ENCODE measurements at regions not wholly inside any gene's neighbourhood (a gene's known extent, or its start where the extent isn't known, plus 50 kb on each side); places are given as distances from the start of the nearest gene placed in this dataset.

- Histone ChIP-seq H3K36me3 (ENCODE audit: insufficient read depth) (no peaks in the 10 kb centered on the region), H2AFZ (no peak overlapping the region), H3K79me2 (replicated peaks; ENCODE audit: insufficient read depth) (no peaks in the 10 kb centered on the region), H3K9me2 (ENCODE audit: insufficient read depth) (no peaks in the 10 kb centered on the region), H3K4me3 (no peak overlapping the region), H4K20me1 (replicated peaks; ENCODE audit: insufficient read depth) (no peaks in the 10 kb centered on the region), H3K4me2 (no peak overlapping the region), H3K4me1 (ENCODE audit: insufficient read depth) (0 out of 2 replicates have a peak, but pooled peaks cover 2% of the 10 kb centered on the region), H3K27me3 (ENCODE audit: insufficient read depth) (no peaks in the 10 kb centered on the region), H3F3A (replicated peaks; ENCODE audit: low read depth) (no peaks in the 10 kb centered on the region), H3K27ac (ENCODE audit: low read depth) (no peak overlapping the region)
- ATAC-seq (no peak), DNase-seq (ENCODE audit: low spot score) (no peak)
- no peak overlapping the region for H3K27ac Mint-ChIP-seq
- TF ChIP-seq ZNF114 (CRISPR knock-in tag; IDR thresholded peaks at IDR 0.05) (no peak), EZH2 (IDR thresholded peaks at IDR 0.05; ENCODE audit: low read depth, unreplicated experiment) (no peak), CREB1 (CRISPR knock-in tag; IDR thresholded peaks at IDR 0.05; ENCODE audit: low read depth) (no peak), NANOG (IDR thresholded peaks at IDR 0.05; ENCODE audit: borderline replicate concordance) (no peak), EZH2phosphoT487 (IDR thresholded peaks at IDR 0.05; ENCODE audit: unreplicated experiment) (no peak)
- H3K4me1 Mint-ChIP-seq: peaks cover 9% of the 10 kb centered on the region; the same call in 2 of the 3 replicates
- peaks cover 2% of the 10 kb centered on the region for H3K27me3 Mint-ChIP-seq (ENCODE audit: insufficient read depth, low read depth, poor library complexity)
- H3K36me3 Mint-ChIP-seq (ENCODE audit: low read depth): no peaks in the 10 kb centered on the region
- no peak overlapping the region for H3K4me3 Mint-ChIP-seq
- H3K9me3 Mint-ChIP-seq: no peaks in the 10 kb centered on the region
Measured at GRCh38 chr17:65406552-65406951, 154.9 kb downstream of the AXIN2 start.

GRCh38 chr17:65405563-65405962 lies 155.9 kb downstream of the AXIN2 start:
- no peaks in the 10 kb centered on the region for H3K36me3 Mint-ChIP-seq (ENCODE audit: low read depth)
- no peaks in the 10 kb centered on the region for H3K9me2 ChIP-seq (ENCODE audit: insufficient read depth)
- H3K4me1 ChIP-seq (ENCODE audit: insufficient read depth): 0 out of 2 replicates have a peak, but pooled peaks cover 4% of the 10 kb centered on the region
- no peak overlapping the region for H3K27ac Mint-ChIP-seq
- H3F3A ChIP-seq (replicated peaks; ENCODE audit: low read depth): no peaks in the 10 kb centered on the region
- no peaks in the 10 kb centered on the region for H3K27me3 ChIP-seq (ENCODE audit: insufficient read depth)
- H3K27ac ChIP-seq (ENCODE audit: low read depth): no peak overlapping the region
- H4K20me1 ChIP-seq (replicated peaks; ENCODE audit: insufficient read depth): no peaks in the 10 kb centered on the region
- H3K36me3 ChIP-seq (ENCODE audit: insufficient read depth): no peaks in the 10 kb centered on the region
- ATAC-seq: no peak
- TF ChIP-seq EZH2phosphoT487 (IDR thresholded peaks at IDR 0.05; ENCODE audit: unreplicated experiment) (no peak), NANOG (IDR thresholded peaks at IDR 0.05; ENCODE audit: borderline replicate concordance) (no peak), CTCF (conservative IDR thresholded peaks at IDR 0.05; ENCODE audit: low read depth in 2 of 2) (no peak), POLR2AphosphoS5 (IDR thresholded peaks at IDR 0.05; ENCODE audit: low read depth) (no peak), REST (IDR thresholded peaks at IDR 0.05; ENCODE audit: unreplicated experiment) (no peak), ZNF331 (CRISPR knock-in tag; IDR thresholded peaks at IDR 0.05; ENCODE audit: low read depth) (no peak)
- no peak overlapping the region for H2AFZ ChIP-seq
- H3K9me3 Mint-ChIP-seq: no peaks in the 10 kb centered on the region
- no peak overlapping the region for H3K4me3 Mint-ChIP-seq
- DNase-seq (ENCODE audit: low spot score): no peak
- H3K4me3 ChIP-seq: no peak overlapping the region
- H3K4me2 ChIP-seq: no peak overlapping the region
- peaks cover 11% of the 10 kb centered on the region; the same call in 2 of the 3 replicates for H3K4me1 Mint-ChIP-seq
- no peaks in the 10 kb centered on the region for H3K79me2 ChIP-seq (replicated peaks; ENCODE audit: insufficient read depth)
- peaks cover 2% of the 10 kb centered on the region for H3K27me3 Mint-ChIP-seq (ENCODE audit: insufficient read depth, low read depth, poor library complexity)
